HG02642 (cell line): ENCODE measurements at regions not wholly inside any gene's neighbourhood (a gene's known extent, or its start where the extent isn't known, plus 50 kb on each side); places are given as distances from the start of the nearest gene placed in this dataset.

Experiments
- ATAC-seq: cut with Tn5 transposase; IDR thresholded peaks from one replicate; pipeline ENCODE4 v1.9.1; 2021; ENCODE audit warnings: mild to moderate bottlenecking; ENCODE audit not compliant: unreplicated experiment, poor library complexity

- no peak for ATAC-seq
Measured at GRCh38 chr4:166335256-166335938, 462.4 kb downstream of the TLL1 start.

GRCh38 chr4:166341992-166342391, 469.0 kb downstream of the TLL1 start:
- no peak for ATAC-seq

GRCh38 chr4:166363198-166363597, 490.2 kb downstream of the TLL1 start:
- no peak for ATAC-seq

GRCh38 chr4:166366012-166366411, 493.0 kb downstream of the TLL1 start:
- no peak for ATAC-seq

GRCh38 chr4:166377578-166377977, 504.5 kb downstream of the TLL1 start:
- ATAC-seq = no peak

- no peak for ATAC-seq
Measured at GRCh38 chr4:166386491-166387360, 513.7 kb downstream of the TLL1 start.

- ATAC-seq = no peak
Measured at GRCh38 chr4:166391501-166391900, 518.5 kb downstream of the TLL1 start.

GRCh38 chr4:166399021-166399420, 526.0 kb downstream of the TLL1 start:
- no peak for ATAC-seq

- ATAC-seq = no peak
Measured at GRCh38 chr4:166400270-166400894, 527.3 kb downstream of the TLL1 start.

- ATAC-seq = no peak
Measured at GRCh38 chr4:166413356-166413755, 540.3 kb downstream of the TLL1 start.

GRCh38 chr4:166414431-166414830, 541.4 kb downstream of the TLL1 start:
- ATAC-seq = no peak

GRCh38 chr4:166415749-166416148, 542.7 kb downstream of the TLL1 start:
- ATAC-seq = no peak

GRCh38 chr4:166421556-166422156, 548.6 kb downstream of the TLL1 start:
- ATAC-seq = no peak

GRCh38 chr4:166422475-166422874, 549.4 kb downstream of the TLL1 start:
- no peak for ATAC-seq

- no peak for ATAC-seq
Measured at GRCh38 chr4:166426300-166426863, 553.3 kb downstream of the TLL1 start.

GRCh38 chr4:166432125-166432524, 559.1 kb downstream of the TLL1 start:
- ATAC-seq = no peak

GRCh38 chr4:166432842-166433241, 559.8 kb downstream of the TLL1 start:
- no peak for ATAC-seq

- no peak for ATAC-seq
Measured at GRCh38 chr4:166435449-166435848, 562.4 kb downstream of the TLL1 start.

GRCh38 chr4:166458756-166459155, 585.7 kb downstream of the TLL1 start:
- no peak for ATAC-seq

GRCh38 chr4:166459621-166460020, 586.6 kb downstream of the TLL1 start:
- no peak for ATAC-seq
